Uterus (tissue), 3 donors: ENCODE measurements at regions not wholly inside any gene's neighbourhood (a gene's known extent, or its start where the extent isn't known, plus 50 kb on each side); places are given as distances from the start of the nearest gene placed in this dataset.

ENCODE experiments used
- DNase-seq, 2 donors: peaks; one replicate each; pipeline ENCODE4 v3.0.0-alpha.2; 2019 to 2020
- H3K27ac ChIP-seq, 2 donors: fragments of 200-600 bp; sonication (generic); 1 replicate in 1 of 2; 2 replicates in 1 of 2; pipeline ENCODE4 v1.5.1; 2016 to 2018
- H3K27me3 ChIP-seq, 2 donors: fragments of 200-600 bp; sonication (generic); one replicate each; pipeline ENCODE4 v1.5.1; 2018 to 2019; ENCODE audit warnings: control low read depth in 1 of 2
- H3K36me3 ChIP-seq, 2 donors: fragments of 200-600 bp; sonication (generic); one replicate each; pipeline ENCODE4 v1.5.1; 2019; ENCODE audit warnings: control low read depth in 1 of 2
- H3K4me1 ChIP-seq, 2 donors: fragments of 200-600 bp; sonication (generic); one replicate each; pipeline ENCODE4 v1.5.1; 2018 to 2019; ENCODE audit warnings: control low read depth in 1 of 2
- H3K4me3 ChIP-seq, 2 donors: fragments of 200-600 bp; sonication (generic); 1 replicate in 1 of 2; 2 replicates in 1 of 2; pipeline ENCODE4 v1.5.1; 2018 to 2019; ENCODE audit warnings: mild to moderate bottlenecking in 1 of 2
- H3K9me3 ChIP-seq, 2 donors: fragments of 200-600 bp; sonication (generic); one replicate each; pipeline ENCODE4 v1.5.1; 2019; ENCODE audit warnings: control low read depth in 1 of 2
- CTCF ChIP-seq, 4 experiments: fragments of 200-600 bp in 2 of 4; fragments of 450-650 bp in 2 of 4; sonication (generic) in 2 of 4; IDR thresholded peaks; one replicate each; pipeline ENCODE4 v1.5.1; 2016 to 2019; ENCODE audit warnings: antibody characterized with exemption in 4 of 4, mild to moderate bottlenecking in 2 of 4, moderate library complexity in 1 of 4
- POLR2A ChIP-seq, 2 donors: fragments of 450-650 bp; IDR thresholded peaks; one replicate each; pipeline ENCODE4 v1.6.1; 2016; ENCODE audit warnings: antibody characterized with exemption in 2 of 2, mild to moderate bottlenecking in 1 of 2, moderate library complexity in 1 of 2
- intact Hi-C: fragments of 100-400 bp; cut with DNase I; formaldehyde crosslinking; loops from one replicate; pipeline ENCODE4 v1.15.1; 2023; ENCODE audit warnings: low total_unique reads
- donor health status: DM: yes; HTN: yes; CAD: no.

GRCh38 chrX:125641405-125641804, 321.7 kb downstream of the TEX13C start:
- Histone ChIP-seq H3K4me3 (no peak overlapping the region), H3K9me3 (no peaks in the 10 kb centered on the region), H3K27ac (no peak overlapping the region), H3K27me3 (no peaks in the 10 kb centered on the region), H3K4me1 (no peaks in the 10 kb centered on the region), H3K36me3 (no peaks in the 10 kb centered on the region)
- no peak for DNase-seq
- TF ChIP-seq CTCF (IDR thresholded peaks at IDR 0.05) (no peak), POLR2A (IDR thresholded peaks at IDR 0.05) (no peak)
- intact Hi-C loops, result no loop called here

- intact Hi-C loops, result no loop called here
- Histone ChIP-seq H3K36me3 (no peaks in the 10 kb centered on the region), H3K27ac (no peak overlapping the region), H3K27me3 (no peaks in the 10 kb centered on the region), H3K4me1 (no peaks in the 10 kb centered on the region), H3K4me3 (no peak overlapping the region), H3K9me3 (no peaks in the 10 kb centered on the region)
- TF ChIP-seq POLR2A (IDR thresholded peaks at IDR 0.05), result no peak
- TF ChIP-seq CTCF (IDR thresholded peaks at IDR 0.05), result no peak
- DNase-seq, result no peak
Measured at GRCh38 chrX:125646195-125646594, 326.5 kb downstream of the TEX13C start.

GRCh38 chrX:125651426-125651825, 331.8 kb downstream of the TEX13C start:
- H3K27me3 ChIP-seq, result no peaks in the 10 kb centered on the region
- TF ChIP-seq POLR2A (IDR thresholded peaks at IDR 0.05) (no peak), CTCF (IDR thresholded peaks at IDR 0.05) (no peak)
- H3K4me3 ChIP-seq, result no peak overlapping the region
- H3K36me3 ChIP-seq, result no peaks in the 10 kb centered on the region
- no peaks in the 10 kb centered on the region for H3K9me3 ChIP-seq
- H3K4me1 ChIP-seq, result no peaks in the 10 kb centered on the region
- no peak overlapping the region for H3K27ac ChIP-seq
- no peak for DNase-seq
- intact Hi-C loops, result no loop called here

- DNase-seq, result no peak
- intact Hi-C loops, result no loop called here
- no peak overlapping the region for H3K4me3 ChIP-seq
- no peak overlapping the region for H3K27ac ChIP-seq
- no peaks in the 10 kb centered on the region for H3K27me3 ChIP-seq
- no peaks in the 10 kb centered on the region for H3K4me1 ChIP-seq
- no peaks in the 10 kb centered on the region for H3K36me3 ChIP-seq
- TF ChIP-seq POLR2A (IDR thresholded peaks at IDR 0.05), result no peak
- TF ChIP-seq CTCF (IDR thresholded peaks at IDR 0.05), result no peak
- H3K9me3 ChIP-seq, result no peaks in the 10 kb centered on the region
Measured at GRCh38 chrX:125654501-125654900, 334.8 kb downstream of the TEX13C start.

- Histone ChIP-seq H3K36me3 (no peaks in the 10 kb centered on the region), H3K4me1 (no peaks in the 10 kb centered on the region), H3K27ac (no peak overlapping the region), H3K9me3 (no peaks in the 10 kb centered on the region), H3K4me3 (no peak overlapping the region), H3K27me3 (no peaks in the 10 kb centered on the region)
- TF ChIP-seq CTCF (IDR thresholded peaks at IDR 0.05) (no peak), POLR2A (IDR thresholded peaks at IDR 0.05) (no peak)
- no peak for DNase-seq
- intact Hi-C loops, result no loop called here
Measured at GRCh38 chrX:125673758-125674157, 354.1 kb downstream of the TEX13C start.
